ENCODE measurements at regions not wholly inside any gene's neighbourhood (a gene's known extent, or its start where the extent isn't known, plus 50 kb on each side); places are given as distances from the start of the nearest gene placed in this dataset.
A peak's percentile ranks its signal among the peaks of the same experiment; 100 is the strongest.

DNA sequence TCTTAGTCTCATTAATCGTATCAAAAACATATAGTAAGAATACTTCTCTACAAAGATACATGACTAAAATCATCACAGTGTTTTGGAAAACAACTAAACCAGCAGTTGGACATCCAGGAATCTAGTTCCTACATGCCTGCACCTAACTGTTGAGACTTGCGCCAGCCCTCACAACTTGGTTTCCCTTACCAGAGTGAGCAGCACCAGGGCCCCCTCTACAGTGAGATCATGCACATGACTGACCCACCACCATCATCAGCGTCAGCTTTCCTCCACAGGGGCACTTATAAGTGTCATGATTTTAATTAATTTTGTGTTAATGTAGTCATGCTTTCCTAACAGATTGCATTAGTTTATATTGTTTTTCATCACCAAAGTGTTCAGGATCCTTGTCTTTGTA is 1322.0 kb downstream of the EFNB2 start:
- TF ChIP-seq EP300 (IDR thresholded peaks at IDR 0.05) (no peak), POLR2A (IDR thresholded peaks at IDR 0.05) (no peak), POLR2AphosphoS5 (IDR thresholded peaks at IDR 0.05) (no peak)
- TF ChIP-seq, protein P1, sequence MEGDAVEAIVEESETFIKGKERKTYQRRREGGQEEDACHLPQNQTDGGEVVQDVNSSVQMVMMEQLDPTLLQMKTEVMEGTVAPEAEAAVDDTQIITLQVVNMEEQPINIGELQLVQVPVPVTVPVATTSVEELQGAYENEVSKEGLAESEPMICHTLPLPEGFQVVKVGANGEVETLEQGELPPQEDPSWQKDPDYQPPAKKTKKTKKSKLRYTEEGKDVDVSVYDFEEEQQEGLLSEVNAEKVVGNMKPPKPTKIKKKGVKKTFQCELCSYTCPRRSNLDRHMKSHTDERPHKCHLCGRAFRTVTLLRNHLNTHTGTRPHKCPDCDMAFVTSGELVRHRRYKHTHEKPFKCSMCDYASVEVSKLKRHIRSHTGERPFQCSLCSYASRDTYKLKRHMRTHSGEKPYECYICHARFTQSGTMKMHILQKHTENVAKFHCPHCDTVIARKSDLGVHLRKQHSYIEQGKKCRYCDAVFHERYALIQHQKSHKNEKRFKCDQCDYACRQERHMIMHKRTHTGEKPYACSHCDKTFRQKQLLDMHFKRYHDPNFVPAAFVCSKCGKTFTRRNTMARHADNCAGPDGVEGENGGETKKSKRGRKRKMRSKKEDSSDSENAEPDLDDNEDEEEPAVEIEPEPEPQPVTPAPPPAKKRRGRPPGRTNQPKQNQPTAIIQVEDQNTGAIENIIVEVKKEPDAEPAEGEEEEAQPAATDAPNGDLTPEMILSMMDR (IDR thresholded peaks at IDR 0.05) = no peak
- no peaks in the 10 kb centered on the region for H3K9me3 ChIP-seq
- no peaks in the 10 kb centered on the region for H3K27me3 ChIP-seq
- H3K4me3 ChIP-seq = no peak overlapping the region
- no peak for ATAC-seq
- H3K36me3 ChIP-seq = no peaks in the 10 kb centered on the region
- H3K4me1 ChIP-seq = no peaks in the 10 kb centered on the region
- no peak overlapping the region for H3K27ac ChIP-seq
- 84 to 96% methylated on average over 3 of the region's 3 CpGs for WGBS, 2 donors (ENCODE audit: low coverage in 1 of 2)

DNA sequence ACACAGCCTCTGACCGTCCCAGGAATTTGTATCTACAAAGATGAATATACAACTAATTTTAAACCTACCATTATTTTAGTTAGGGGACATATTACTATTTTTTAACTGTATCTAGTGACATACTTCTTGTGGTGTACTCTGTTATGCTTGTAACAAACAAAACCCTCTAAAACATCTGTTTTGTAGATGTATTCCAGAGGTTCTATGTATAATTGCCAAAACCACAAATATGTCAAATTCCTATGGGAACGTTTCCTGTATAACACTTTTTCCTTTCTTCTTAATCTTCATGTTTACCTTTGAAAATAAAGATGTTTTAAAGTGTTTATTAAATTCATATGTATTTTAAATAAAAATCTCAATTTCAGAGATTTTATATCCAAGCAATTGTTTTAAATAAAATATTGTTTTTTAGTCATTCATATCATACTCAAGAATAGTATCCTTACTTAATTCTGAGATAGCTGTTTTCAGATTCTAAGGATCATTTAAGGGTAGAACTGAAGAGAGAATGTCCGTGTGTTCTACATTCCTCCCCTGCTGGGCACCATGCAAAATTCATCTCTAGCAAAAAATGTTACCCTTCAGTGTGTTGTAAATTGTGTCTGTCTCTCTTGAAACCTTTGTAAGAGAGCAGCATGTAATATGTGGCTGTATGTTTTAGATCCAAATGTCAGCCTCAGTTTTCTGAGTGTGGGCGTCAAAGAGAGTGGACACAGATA is 1327.7 kb downstream of the EFNB2 start:
- Histone ChIP-seq H3K27ac (no peak overlapping the region), H3K27me3 (no peaks in the 10 kb centered on the region), H3K4me3 (no peak overlapping the region), H3K4me1 (no peaks in the 10 kb centered on the region), H3K9me3 (no peaks in the 10 kb centered on the region), H3K36me3 (no peaks in the 10 kb centered on the region)
- ATAC-seq = no peak
- WGBS, 2 donors (ENCODE audit: low coverage in 1 of 2) = 45 to 66% methylated on average over 3 to 4 of the region's 4 CpGs
- TF ChIP-seq POLR2A (IDR thresholded peaks at IDR 0.05) (no peak), POLR2AphosphoS5 (IDR thresholded peaks at IDR 0.05) (no peak), EP300 (IDR thresholded peaks at IDR 0.05) (no peak)
- TF ChIP-seq, protein P1 (IDR thresholded peaks at IDR 0.05) = no peak

DNA sequence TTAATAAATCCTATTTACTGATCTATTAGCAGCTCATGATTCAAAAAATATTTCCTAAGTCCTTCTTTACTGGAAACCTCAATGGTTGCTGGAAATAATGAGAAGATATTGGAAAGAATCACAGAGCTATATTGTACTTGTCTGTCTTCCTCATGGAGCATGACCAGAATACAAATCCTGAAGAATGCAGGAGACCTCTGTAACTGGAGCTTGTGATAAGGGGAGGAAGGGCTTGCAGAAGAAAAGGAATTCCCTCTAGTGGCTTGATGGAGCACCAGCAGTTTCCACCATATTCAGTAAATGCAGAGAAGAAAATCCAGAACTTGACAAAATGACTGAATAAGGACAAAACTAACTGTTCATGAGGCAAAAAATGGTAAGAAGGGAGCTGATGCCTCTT is 1333.1 kb downstream of the EFNB2 start:
- H3K9me3 ChIP-seq = no peaks in the 10 kb centered on the region
- H3K27me3 ChIP-seq = no peaks in the 10 kb centered on the region
- H3K27ac ChIP-seq = no peak overlapping the region
- H3K4me1 ChIP-seq = no peaks in the 10 kb centered on the region
- H3K4me3 ChIP-seq = no peak overlapping the region
- H3K36me3 ChIP-seq = no peaks in the 10 kb centered on the region
- TF ChIP-seq, protein P1 (IDR thresholded peaks at IDR 0.05) = peak in 1 of 4 experiments; percentile 14
- TF ChIP-seq POLR2A (IDR thresholded peaks at IDR 0.05) = no peak
- no peak for ATAC-seq

DNA sequence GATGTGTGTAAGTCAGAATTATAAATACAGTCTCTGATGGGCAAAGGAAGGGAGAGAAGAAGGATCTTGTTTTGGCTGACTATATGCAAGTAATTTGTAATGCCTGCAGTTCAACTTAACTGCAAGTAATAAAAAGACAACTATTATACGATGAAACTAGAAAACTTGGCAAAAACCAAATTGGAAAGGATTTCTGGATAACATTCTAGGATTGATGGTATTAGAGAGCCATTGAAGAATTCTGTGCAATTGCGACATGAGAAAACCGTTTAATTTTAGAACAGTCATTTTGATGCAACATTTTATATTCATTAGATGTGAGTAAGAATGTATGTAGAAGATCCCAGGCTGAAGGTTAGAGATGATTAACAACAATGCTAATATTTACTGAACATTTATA is 1334.1 kb downstream of the EFNB2 start:
- ATAC-seq = no peak
- 53 to 56% methylated on average over 3 of the region's 3 CpGs for WGBS, 2 donors (ENCODE audit: low coverage in 1 of 2)

DNA sequence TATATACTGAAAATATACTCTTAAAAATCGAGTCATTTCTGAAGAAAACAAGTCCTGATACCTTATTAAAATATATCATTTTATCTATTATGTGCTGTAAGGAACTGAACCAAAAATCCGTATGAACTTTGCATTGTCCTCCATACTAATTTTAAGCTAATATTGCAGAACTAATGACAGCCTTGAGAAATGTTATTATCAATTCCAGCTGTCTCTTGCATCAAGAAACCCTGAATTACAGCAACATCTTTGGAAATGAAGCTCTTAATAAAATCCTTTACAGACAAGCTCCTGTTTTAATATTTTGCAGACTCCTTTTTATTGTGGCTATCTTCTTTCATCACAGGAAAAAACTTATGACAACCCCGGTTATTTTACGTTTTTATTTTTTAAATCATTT is 1335.3 kb downstream of the EFNB2 start:
- Histone ChIP-seq H3K9me3 (no peaks in the 10 kb centered on the region), H3K36me3 (no peaks in the 10 kb centered on the region), H3K27ac (no peak overlapping the region), H3K4me3 (no peak overlapping the region), H3K4me1 (no peaks in the 10 kb centered on the region), H3K27me3 (no peaks in the 10 kb centered on the region)
- TF ChIP-seq POLR2A (IDR thresholded peaks at IDR 0.05) = no peak
- TF ChIP-seq, protein P1 (IDR thresholded peaks at IDR 0.05) = no peak
- no peak for TF ChIP-seq POLR2AphosphoS5 (IDR thresholded peaks at IDR 0.05)
- TF ChIP-seq EP300 (IDR thresholded peaks at IDR 0.05) = no peak
- WGBS, 2 donors (ENCODE audit: low coverage in 1 of 2) = 74 to 86% methylated on average over 3 to 4 of the region's 4 CpGs
- ATAC-seq = no peak

More for the DNA sequence above, 1334.1 kb downstream of the EFNB2 start:
- TF ChIP-seq POLR2AphosphoS5 (IDR thresholded peaks at IDR 0.05) (no peak), EP300 (IDR thresholded peaks at IDR 0.05) (no peak), POLR2A (IDR thresholded peaks at IDR 0.05) (no peak)
- TF ChIP-seq, protein P1 (IDR thresholded peaks at IDR 0.05) = no peak
- Histone ChIP-seq H3K4me1 (no peaks in the 10 kb centered on the region), H3K4me3 (no peak overlapping the region), H3K27ac (no peak overlapping the region), H3K36me3 (no peaks in the 10 kb centered on the region), H3K27me3 (no peaks in the 10 kb centered on the region), H3K9me3 (no peaks in the 10 kb centered on the region)

Data from gastroesophageal sphincter (tissue), 4 donors.